GM03348 (cell line): ENCODE measurements at regions not wholly inside any gene's neighbourhood (a gene's known extent, or its start where the extent isn't known, plus 50 kb on each side); places are given as distances from the start of the nearest gene placed in this dataset.

Source experiments
- DNase-seq: peaks from one replicate; pipeline ENCODE4 v3.0.0; 2012; ENCODE audit warnings: low spot score

GRCh38 chr2:51638811-51639210 lies 606.9 kb upstream of the NRXN1 start:
- DNase-seq = no peak

DNA sequence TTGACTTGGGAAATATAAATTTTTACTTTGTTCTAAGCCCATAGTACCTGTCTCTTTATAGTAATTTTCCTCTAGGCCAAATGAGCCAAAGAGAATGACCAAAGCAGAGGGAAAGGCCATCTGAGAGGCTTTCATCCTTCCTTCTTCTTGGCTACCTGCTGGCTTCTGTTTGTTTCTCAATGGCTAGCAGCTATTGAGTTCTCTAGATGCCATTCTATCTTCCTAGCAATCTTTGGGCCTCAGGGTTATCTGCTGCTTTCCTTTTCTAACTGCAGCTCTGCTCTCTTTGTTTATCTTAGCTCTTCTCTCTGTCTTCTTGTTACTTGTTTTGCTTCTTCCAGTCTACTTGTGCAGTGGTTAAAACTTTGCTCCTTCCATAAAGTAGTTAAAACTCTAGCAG lies 601.1 kb upstream of the NRXN1 start:
- no peak for DNase-seq

DNA sequence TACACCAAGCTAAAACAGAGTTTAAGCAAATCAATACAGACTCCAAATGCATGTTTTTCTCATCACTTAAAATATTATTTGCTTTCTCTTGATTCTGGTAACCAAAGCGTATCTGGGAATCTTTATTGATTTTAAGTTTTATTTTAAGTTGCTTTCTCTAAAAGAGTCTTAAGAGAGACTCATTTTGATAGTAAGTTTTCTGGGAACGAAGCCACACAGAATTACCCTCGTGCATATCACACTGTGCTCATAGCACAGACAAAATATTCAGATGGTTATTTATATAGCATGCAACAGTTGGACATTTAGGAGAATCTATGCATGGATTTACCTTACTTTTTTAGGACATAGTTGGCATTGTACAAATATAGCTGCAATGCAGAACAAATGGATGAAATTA lies 597.5 kb upstream of the NRXN1 start:
- DNase-seq = no peak

DNA sequence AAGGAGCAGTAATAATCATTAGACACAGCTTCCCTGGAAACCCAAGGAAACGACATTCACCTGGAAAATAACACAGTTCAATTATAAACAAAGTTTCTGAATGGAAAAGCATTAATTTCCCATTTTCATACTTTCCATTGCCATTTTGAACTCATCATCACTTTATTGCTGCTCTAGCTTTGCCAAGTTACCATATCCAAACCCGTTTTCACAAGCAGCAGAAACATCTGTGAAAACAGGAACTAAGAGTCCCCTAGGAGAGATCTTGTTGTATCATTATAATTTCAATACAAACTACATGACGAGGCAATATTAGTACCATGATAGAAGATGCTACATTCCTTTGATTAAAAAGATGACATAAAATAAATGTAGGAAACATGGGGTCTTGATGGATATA lies 597.0 kb upstream of the NRXN1 start:
- no peak for DNase-seq

DNA sequence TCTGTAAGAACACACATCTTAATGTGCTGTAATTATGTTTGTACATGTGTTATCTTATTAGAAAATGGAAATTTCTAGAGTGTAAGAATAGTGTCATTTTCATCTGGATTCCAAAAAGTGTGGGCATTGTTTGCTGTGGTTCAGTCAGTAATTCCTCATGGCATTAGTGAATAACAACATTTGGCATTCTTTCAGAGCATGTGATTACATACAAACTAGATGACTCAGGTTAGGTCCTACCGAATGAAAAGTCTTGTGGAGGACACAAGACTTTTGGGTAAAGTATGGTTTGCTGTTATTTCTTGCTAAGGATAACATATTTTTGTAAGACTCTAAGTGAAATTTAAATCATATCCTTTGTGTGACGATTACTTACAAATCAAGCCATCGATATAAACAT lies 593.1 kb upstream of the NRXN1 start:
- peak; percentile 34 for DNase-seq

GRCh38 chr2:51620796-51621195 lies 588.9 kb upstream of the NRXN1 start:
- peak; percentile 52 for DNase-seq

DNA sequence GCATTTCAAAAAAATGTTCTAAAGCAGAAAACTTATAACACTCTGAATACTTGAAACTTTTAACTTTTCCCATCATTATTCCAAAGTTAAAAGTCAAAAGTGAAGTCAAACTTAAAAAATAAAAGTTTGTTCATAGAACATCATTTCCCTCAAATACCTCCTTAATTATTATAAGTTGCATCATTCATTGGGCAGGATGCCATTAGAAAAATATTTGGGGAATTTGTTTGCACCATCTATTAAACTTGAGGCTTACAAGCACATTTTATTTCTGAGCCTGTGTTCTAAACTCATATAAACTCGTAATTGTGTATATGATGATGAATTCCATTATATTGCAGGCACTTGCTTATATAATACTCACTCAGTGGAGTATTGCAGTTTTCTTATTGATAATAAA lies 588.0 kb upstream of the NRXN1 start:
- DNase-seq = no peak

- DNase-seq = no peak
Measured at GRCh38 chr2:51612387-51612786, 580.5 kb upstream of the NRXN1 start.

GRCh38 chr2:51601706-51602105 lies 569.8 kb upstream of the NRXN1 start:
- no peak for DNase-seq

DNA sequence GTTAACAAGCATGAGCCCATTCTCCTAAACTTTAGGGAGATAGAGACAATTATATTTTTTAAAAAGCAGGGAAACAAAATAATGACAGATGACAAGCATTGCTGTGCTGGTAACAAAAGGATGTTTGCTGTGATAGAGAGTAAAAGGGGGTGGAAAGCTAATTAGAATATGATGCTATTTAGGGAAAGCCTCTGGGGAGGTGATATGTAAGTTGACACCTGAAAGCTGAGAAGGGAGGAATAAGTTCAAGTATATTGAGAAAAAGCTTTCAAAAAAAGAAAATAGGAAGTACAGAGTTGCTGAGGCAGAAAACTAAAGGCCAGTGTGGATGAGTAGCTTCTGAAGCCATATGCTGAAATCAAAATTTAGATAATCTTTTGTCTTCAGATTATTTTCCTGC lies 565.2 kb upstream of the NRXN1 start:
- no peak for DNase-seq

DNA sequence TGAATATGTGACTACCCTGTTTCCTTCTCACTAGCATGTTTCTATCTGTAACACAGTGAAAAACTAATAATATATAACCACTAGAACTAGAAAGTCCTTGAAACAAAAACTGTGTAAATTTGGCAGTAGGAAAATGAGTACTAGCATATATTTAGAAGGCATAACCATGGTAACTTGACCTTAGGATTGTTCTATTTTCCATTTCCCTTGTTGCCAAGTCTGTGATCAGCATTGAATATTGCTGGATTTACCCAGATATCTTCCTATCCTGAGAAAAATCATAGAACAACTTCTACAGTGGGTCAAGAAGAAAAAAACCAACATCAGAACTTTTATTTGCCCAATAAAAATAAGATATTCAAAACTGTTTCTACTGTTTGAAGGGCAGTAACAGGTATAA lies 563.9 kb upstream of the NRXN1 start:
- DNase-seq = no peak

DNA sequence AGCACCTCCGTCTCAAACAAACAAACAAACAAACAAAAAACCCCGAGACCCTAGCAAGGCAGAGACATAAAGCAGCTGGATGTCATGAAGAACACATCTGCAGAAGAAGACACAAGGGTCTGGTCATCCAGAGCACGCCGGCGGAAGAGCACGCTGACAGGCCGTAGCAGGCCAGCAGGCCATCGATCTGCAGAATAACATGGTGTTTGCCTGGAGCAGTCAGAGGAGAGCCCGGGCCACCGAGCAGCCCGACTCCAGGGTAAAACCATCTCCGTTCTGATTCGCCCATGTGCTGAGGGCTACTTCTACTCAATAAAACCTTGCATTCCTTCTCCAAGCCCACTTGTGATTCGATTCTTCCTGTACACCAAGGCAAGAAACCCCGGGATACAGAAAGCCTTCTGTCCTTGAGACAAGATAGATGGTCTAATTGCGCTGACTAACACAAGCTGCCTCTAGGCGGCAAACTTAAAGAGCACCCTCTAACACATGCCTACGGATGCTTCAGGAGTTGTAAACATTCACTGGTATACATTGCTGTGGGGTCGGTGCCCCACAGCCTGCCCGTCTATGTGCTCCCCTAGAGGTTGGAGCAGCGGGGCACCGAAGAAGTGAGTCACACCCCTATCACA lies 549.8 kb upstream of the NRXN1 start:
- DNase-seq = no peak

DNA sequence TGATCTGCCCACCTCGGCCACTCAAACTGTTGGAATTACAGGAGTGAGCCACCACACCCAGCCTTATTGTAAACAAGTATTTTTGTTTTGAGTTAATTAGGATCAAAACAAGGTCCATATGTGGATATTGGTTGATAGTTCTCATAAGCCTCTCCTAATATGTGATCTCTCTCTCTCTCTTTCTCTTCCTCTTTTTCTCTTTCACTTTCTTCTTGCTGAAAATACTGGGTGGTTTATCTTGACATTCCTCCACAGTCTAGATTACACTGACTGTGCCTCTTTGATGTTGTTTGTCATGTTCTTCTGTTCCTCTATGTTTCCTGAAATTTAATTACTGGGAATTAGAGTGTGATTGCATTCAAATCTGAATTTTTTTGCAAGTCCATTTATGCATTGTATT lies 547.5 kb upstream of the NRXN1 start:
- DNase-seq = no peak

GRCh38 chr2:51575181-51575580 lies 543.2 kb upstream of the NRXN1 start:
- DNase-seq = no peak

GRCh38 chr2:51559026-51559425 lies 527.1 kb upstream of the NRXN1 start:
- no peak for DNase-seq

DNA sequence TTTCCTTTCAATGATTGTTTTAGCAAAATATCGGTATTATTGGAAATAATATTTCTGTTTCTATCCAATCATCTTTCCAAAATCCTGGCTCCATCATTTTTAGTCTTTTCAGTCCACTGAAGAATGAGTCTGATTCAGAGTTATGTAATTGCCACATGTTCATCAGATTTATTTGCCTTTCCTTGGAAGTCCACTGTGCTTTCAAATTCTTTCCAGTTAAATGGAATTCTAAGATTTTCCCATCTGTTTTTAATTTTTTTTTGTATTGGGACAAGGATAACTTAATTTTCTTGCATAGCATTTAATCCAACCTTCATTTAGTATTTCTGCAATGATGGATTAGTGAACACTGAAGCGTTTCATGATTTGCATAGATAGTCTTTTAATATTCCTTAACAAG lies 521.5 kb upstream of the NRXN1 start:
- peak; percentile 22 for DNase-seq

GRCh38 chr2:51535763-51536162 lies 503.8 kb upstream of the NRXN1 start:
- DNase-seq = no peak

DNA sequence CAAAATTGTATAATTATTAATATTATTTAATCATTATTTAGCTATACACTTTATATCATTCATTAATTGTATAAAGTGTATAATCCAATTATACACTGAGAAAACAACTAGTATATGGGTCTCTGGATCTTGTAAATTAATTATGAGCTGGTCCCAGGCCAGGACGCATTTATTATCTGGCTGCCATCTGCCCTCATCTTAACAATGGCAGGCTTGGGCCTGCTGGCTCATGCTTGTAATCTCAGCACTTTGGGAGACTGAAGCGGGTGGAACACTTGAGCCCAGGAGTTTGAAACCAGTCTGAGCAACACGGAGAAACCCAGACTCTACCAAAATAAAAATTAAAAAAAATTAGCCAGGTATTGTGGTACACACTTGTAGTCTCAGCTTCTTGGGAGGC lies 502.2 kb upstream of the NRXN1 start:
- no peak for DNase-seq

DNA sequence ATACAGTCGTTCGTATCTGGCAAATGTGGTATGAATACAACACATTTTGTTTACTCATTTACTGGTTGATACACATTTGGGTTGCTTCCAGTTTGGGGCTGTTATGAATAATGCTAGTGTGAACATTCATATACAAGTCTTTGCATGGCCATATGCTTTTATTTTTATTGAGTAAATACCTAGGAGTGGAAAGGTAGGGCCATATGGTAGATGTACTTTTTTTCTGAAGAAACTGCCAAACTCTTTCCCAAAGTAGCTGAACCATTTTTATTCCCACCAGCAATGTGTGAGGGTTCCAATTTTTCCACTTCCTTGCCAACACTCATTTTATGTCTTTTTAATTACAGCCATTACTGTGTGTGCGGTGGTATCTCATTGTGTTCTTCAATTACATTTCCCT lies 496.2 kb upstream of the NRXN1 start:
- DNase-seq = no peak

- DNase-seq = no peak
Measured at GRCh38 chr2:51526766-51527165, 494.8 kb upstream of the NRXN1 start.

DNA sequence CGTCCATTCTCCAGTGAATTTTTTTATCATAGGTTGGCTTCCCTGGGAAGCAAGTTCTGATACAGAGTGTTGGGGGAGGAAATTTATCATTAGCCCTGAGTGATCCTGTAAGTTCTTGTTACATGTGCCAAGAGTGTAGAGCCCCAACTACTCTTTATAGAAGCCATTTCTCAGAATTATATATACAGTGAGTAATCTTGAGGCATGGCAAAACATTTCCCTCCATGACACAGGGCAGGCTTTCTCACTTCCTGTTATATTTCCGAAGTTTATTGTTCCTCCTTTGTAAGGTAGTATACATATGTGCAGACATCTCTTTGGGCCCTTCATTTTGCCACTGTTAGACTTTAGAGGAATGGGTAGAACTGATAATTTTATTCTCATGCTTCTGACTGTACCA lies 484.7 kb upstream of the NRXN1 start:
- DNase-seq = no peak

GRCh38 chr2:51511002-51511401 lies 479.1 kb upstream of the NRXN1 start:
- DNase-seq = no peak

DNA sequence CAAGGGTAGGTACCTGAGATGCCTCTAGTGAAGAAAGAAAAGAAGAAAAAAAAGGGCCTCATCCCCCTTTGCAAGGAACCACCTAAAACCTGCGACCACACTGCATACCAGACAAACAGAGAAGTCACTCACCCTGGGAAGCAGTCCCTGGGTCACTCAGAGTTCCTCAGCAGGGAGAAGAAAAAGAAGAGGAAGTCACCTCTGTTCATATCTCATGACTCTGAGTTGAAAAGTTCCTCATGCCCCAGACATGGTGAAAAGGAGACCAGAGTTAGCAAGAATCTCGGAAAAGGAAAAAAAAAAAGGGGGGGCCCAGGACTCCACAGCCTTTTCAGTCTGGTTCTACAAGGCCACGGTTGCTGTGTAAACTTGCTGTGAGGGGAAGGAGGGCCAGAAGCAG lies 478.4 kb upstream of the NRXN1 start:
- no peak for DNase-seq

DNA sequence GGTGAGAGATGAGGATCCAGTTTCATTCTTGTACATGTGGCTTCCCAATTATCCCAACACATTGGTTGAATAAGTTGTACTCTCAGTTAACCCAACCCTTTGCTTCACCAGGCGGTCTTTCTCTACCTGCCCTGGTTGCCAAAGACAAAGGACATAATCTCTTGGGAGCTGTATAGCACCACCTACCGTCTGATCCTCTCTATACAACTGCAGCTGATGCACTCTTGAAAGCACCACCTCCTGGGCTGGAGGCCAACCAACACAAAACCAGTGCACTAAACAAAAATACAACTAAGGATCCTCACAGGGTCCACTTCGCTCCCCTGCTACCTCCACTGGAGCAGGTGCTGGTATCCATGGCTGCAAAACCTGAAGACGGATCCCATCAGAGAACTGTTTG lies 473.6 kb upstream of the NRXN1 start:
- no peak for DNase-seq
